DOHH2 (cell line): ENCODE measurements at regions not wholly inside any gene's neighbourhood (a gene's known extent, or its start where the extent isn't known, plus 50 kb on each side); places are given as distances from the start of the nearest gene placed in this dataset.

ENCODE experiments used
- H3F3A ChIP-seq: fragments of 200-600 bp; sonication (generic), shearing (Covaris generic); 2 replicates; pipeline ENCODE4 v1.6.0; 2016; ENCODE audit warnings: antibody characterized with exemption, mild to moderate bottlenecking; ENCODE audit not compliant: control insufficient read depth, insufficient read depth
- H3K27ac ChIP-seq: fragments of 200-600 bp; sonication (generic); 2 replicates; pipeline ENCODE4 v1.5.1; 2014; ENCODE audit warnings: low read depth, mild to moderate bottlenecking, low read length, moderate library complexity
- H3K27me3 ChIP-seq: fragments of 200-600 bp; sonication (generic); 2 replicates; pipeline ENCODE4 v1.6.1; 2014; ENCODE audit warnings: mild to moderate bottlenecking, low read length, mixed read lengths; ENCODE audit not compliant: control insufficient read depth
- H3K36me3 ChIP-seq: fragments of 200-600 bp; sonication (generic); 2 replicates; pipeline ENCODE4 v1.6.1; 2014; ENCODE audit warnings: mild to moderate bottlenecking, low read length, moderate library complexity, mixed read lengths; ENCODE audit not compliant: control insufficient read depth
- H3K4me1 ChIP-seq: fragments of 200-600 bp; sonication (generic); 2 replicates; pipeline ENCODE4 v1.6.1; 2014; ENCODE audit warnings: mild to moderate bottlenecking, low read length, mixed read lengths; ENCODE audit not compliant: control insufficient read depth
- H3K4me2 ChIP-seq: fragments of 200-600 bp; sonication (generic); 2 replicates; pipeline ENCODE4 v1.6.0; 2014; ENCODE audit warnings: mild to moderate bottlenecking, low read length, moderate library complexity
- H3K4me3 ChIP-seq: fragments of 200-600 bp; sonication (generic); 2 replicates; pipeline ENCODE4 v1.5.1; 2014; ENCODE audit warnings: mild to moderate bottlenecking, low read length, mixed read lengths
- H3K79me2 ChIP-seq: fragments of 200-600 bp; sonication (generic); 2 replicates; pipeline ENCODE4 v1.6.1; 2014; ENCODE audit warnings: mild to moderate bottlenecking, low read length, mixed read lengths; ENCODE audit not compliant: control insufficient read depth
- H3K9me2 ChIP-seq: fragments of 200-600 bp; sonication (generic); replicated peaks from 2 replicates; pipeline ENCODE4 v1.6.1; 2014; ENCODE audit warnings: mild to moderate bottlenecking, low read length, mixed read lengths; ENCODE audit not compliant: control insufficient read depth
- H3K9me3 ChIP-seq: fragments of 200-600 bp; sonication (generic); 2 replicates; pipeline ENCODE4 v1.6.1; 2014; ENCODE audit warnings: antibody characterized with exemption, low read length, mixed read lengths; ENCODE audit not compliant: control insufficient read depth, insufficient read depth
- H4K20me1 ChIP-seq: fragments of 200-600 bp; sonication (generic); 2 replicates; pipeline ENCODE4 v1.6.0; 2014; ENCODE audit warnings: low read depth, mild to moderate bottlenecking, antibody characterized with exemption, low read length, moderate library complexity; ENCODE audit not compliant: control insufficient read depth, insufficient read depth
- EZH2phosphoT487 ChIP-seq: fragments of 200-600 bp; sonication (generic); IDR thresholded peaks from 2 replicates; pipeline ENCODE4 v1.6.1; 2017; ENCODE audit warnings: borderline replicate concordance, mild to moderate bottlenecking, antibody characterized with exemption, low read length, moderate library complexity, mixed read lengths
- TF ChIP-seq, protein P1 (sequence below): fragments of 200-600 bp; sonication (generic); IDR thresholded peaks from one replicate; pipeline ENCODE4 v1.5.1; 2014; ENCODE audit warnings: antibody characterized with exemption, mild to moderate bottlenecking, low read depth, low read length; ENCODE audit not compliant: poor library complexity, severe bottlenecking

DNA sequence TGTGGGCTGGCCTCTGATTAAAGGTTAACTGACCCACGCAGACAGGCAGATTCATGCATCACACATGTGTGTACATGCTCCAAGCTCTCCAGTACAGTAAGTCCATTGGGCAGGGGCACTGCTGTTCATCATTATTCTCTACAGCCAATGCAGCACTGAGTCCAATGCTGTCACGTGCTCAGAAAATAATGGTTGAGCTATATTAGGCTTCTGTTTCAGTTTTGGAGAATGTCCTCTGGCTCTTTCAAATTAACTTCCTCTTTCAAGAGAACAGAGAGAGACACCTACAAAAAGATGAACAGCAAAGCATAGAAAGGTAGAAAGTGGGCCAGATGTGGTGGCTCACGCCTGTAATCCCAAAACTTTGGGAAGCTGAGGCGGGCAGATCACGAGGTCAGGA is 202.6 kb downstream of the MEX3B start:
- H4K20me1 ChIP-seq = no peaks in the 10 kb centered on the region
- H3K27me3 ChIP-seq = no peaks in the 10 kb centered on the region
- H3K9me2 ChIP-seq = no peaks in the 10 kb centered on the region
- H3K9me3 ChIP-seq = no peaks in the 10 kb centered on the region
- H3K4me1 ChIP-seq = peaks cover 17% of the 10 kb centered on the region
- peak overlapping the region; percentile 46 for H3K4me2 ChIP-seq
- H3K36me3 ChIP-seq = no peaks in the 10 kb centered on the region
- no peaks in the 10 kb centered on the region for H3K79me2 ChIP-seq
- H3K4me3 ChIP-seq = 0 out of 2 replicates have a peak overlapping the region, but pooled peaks have one; percentile 25
- no peak overlapping the region for H3K27ac ChIP-seq
- no peak for TF ChIP-seq EZH2phosphoT487
- H3F3A ChIP-seq = no peaks in the 10 kb centered on the region

- Histone ChIP-seq H3K27ac (no peak overlapping the region), H3F3A (peaks cover 5% of the 10 kb centered on the region; the same call in 1 of the 2 replicates), H4K20me1 (no peaks in the 10 kb centered on the region), H3K27me3 (no peaks in the 10 kb centered on the region), H3K4me3 (no peak overlapping the region), H3K9me2 (no peaks in the 10 kb centered on the region), H3K4me2 (no peak overlapping the region), H3K9me3 (no peaks in the 10 kb centered on the region), H3K79me2 (no peaks in the 10 kb centered on the region), H3K36me3 (no peaks in the 10 kb centered on the region), H3K4me1 (peaks cover 17% of the 10 kb centered on the region)
- no peak for TF ChIP-seq EZH2phosphoT487
- TF ChIP-seq, protein P1, sequence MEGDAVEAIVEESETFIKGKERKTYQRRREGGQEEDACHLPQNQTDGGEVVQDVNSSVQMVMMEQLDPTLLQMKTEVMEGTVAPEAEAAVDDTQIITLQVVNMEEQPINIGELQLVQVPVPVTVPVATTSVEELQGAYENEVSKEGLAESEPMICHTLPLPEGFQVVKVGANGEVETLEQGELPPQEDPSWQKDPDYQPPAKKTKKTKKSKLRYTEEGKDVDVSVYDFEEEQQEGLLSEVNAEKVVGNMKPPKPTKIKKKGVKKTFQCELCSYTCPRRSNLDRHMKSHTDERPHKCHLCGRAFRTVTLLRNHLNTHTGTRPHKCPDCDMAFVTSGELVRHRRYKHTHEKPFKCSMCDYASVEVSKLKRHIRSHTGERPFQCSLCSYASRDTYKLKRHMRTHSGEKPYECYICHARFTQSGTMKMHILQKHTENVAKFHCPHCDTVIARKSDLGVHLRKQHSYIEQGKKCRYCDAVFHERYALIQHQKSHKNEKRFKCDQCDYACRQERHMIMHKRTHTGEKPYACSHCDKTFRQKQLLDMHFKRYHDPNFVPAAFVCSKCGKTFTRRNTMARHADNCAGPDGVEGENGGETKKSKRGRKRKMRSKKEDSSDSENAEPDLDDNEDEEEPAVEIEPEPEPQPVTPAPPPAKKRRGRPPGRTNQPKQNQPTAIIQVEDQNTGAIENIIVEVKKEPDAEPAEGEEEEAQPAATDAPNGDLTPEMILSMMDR = no peak
Measured at GRCh38 chr15:81839387-81839786, 206.4 kb downstream of the MEX3B start.

- H3K9me2 ChIP-seq = no peaks in the 10 kb centered on the region
- H3K4me3 ChIP-seq = no peak overlapping the region
- no peaks in the 10 kb centered on the region for H3K9me3 ChIP-seq
- TF ChIP-seq, protein P1 = no peak
- no peak for TF ChIP-seq EZH2phosphoT487
- H3K4me1 ChIP-seq = peaks cover 3% of the 10 kb centered on the region; the same call in 1 of the 2 replicates
- no peak overlapping the region for H3K27ac ChIP-seq
- no peaks in the 10 kb centered on the region for H3K27me3 ChIP-seq
- no peaks in the 10 kb centered on the region for H4K20me1 ChIP-seq
- no peak overlapping the region for H3K4me2 ChIP-seq
- H3K79me2 ChIP-seq = no peaks in the 10 kb centered on the region
- H3K36me3 ChIP-seq = no peaks in the 10 kb centered on the region
- peaks cover 5% of the 10 kb centered on the region; the same call in 1 of the 2 replicates for H3F3A ChIP-seq
Measured at GRCh38 chr15:81835731-81836130, 210.1 kb downstream of the MEX3B start.

DNA sequence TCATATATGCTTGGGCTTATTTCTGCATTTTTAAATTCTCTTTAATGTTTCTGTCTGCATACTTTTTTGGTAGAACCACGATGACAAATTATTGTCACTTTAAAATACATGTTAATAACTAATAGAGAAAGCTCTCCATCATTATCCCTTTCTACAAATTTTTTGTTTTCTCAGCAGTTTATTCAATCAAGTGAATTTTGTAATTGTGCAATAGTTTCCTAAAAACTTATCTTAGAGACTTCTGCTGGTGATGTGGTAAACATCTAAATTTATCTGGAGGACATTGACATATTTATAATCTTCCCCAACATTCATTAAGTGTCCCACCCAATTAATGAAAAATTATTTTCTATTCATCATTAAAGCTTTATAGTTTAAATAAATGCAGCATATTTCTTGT is 215.3 kb downstream of the MEX3B start:
- Histone ChIP-seq H3K79me2 (no peaks in the 10 kb centered on the region), H3K27ac (no peak overlapping the region), H3K9me2 (no peaks in the 10 kb centered on the region), H4K20me1 (no peaks in the 10 kb centered on the region), H3K27me3 (no peaks in the 10 kb centered on the region), H3K9me3 (no peaks in the 10 kb centered on the region), H3K4me1 (peaks cover 25% of the 10 kb centered on the region), H3F3A (peaks cover 1% of the 10 kb centered on the region), H3K4me2 (no peak overlapping the region), H3K36me3 (no peaks in the 10 kb centered on the region), H3K4me3 (no peak overlapping the region)
- TF ChIP-seq, protein P1 = no peak
- no peak for TF ChIP-seq EZH2phosphoT487
